ENCODE measurements at regions not wholly inside any gene's neighbourhood (a gene's known extent, or its start where the extent isn't known, plus 50 kb on each side); places are given as distances from the start of the nearest gene placed in this dataset.

DNA sequence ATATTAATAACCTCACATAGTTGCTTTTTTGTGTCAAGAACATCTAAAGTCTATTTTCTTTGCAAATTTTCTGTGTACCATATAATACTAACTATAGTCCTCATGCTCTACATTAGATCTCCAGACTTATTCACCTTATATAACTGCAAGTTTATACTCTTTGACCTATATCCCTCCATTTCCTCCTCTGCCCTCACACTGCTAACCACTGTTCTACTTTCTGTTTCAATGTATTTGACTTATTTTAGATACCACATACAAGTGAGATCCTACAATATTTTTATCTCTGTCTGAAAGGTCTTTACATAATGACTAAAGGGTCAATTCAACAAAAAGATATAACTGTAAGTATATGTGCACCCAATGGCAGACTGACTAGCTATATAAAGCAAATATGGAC, 789.7 kb upstream of the ZNF608 start:
- H3K27ac ChIP-seq = no peak overlapping the region
- peaks cover 0 to 32% (median 4%) of the 10 kb centered on the region in 4 donors for H3K9me3 ChIP-seq
- H3K36me3 ChIP-seq = no peaks in the 10 kb centered on the region
- DNase-seq (ENCODE audit: low spot score in 2 of 2) = no peak
- H3K4me3 ChIP-seq = no peak overlapping the region
- peaks cover 0 to 5% (median 0%) of the 10 kb centered on the region in 4 donors for H3K4me1 ChIP-seq
- TF ChIP-seq EP300 (IDR thresholded peaks at IDR 0.05) (no peak), POLR2A (IDR thresholded peaks at IDR 0.05) (no peak)
- TF ChIP-seq, protein P1, sequence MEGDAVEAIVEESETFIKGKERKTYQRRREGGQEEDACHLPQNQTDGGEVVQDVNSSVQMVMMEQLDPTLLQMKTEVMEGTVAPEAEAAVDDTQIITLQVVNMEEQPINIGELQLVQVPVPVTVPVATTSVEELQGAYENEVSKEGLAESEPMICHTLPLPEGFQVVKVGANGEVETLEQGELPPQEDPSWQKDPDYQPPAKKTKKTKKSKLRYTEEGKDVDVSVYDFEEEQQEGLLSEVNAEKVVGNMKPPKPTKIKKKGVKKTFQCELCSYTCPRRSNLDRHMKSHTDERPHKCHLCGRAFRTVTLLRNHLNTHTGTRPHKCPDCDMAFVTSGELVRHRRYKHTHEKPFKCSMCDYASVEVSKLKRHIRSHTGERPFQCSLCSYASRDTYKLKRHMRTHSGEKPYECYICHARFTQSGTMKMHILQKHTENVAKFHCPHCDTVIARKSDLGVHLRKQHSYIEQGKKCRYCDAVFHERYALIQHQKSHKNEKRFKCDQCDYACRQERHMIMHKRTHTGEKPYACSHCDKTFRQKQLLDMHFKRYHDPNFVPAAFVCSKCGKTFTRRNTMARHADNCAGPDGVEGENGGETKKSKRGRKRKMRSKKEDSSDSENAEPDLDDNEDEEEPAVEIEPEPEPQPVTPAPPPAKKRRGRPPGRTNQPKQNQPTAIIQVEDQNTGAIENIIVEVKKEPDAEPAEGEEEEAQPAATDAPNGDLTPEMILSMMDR (IDR thresholded peaks at IDR 0.05) = no peak
- no peaks in the 10 kb centered on the region for H3K27me3 ChIP-seq

DNA sequence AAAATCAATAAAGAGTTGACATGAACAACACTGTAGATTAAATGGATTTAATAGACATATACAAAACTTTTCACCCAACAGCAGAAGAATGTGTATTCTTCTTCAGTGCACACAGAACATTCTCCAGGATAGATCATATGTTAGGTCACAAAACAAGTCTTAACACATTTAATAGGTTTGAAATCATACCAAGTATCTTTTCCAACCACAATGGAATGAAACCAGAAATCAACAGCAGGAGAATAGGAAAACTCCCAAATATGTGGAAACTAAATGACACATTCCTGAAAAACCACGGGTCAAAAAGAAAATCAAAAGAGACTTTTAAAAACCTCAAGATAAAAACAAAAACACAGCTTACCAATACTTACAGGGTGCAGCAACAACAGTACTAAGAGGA, 790.1 kb upstream of the ZNF608 start:
- no peak overlapping the region for H3K27ac ChIP-seq
- DNase-seq (ENCODE audit: low spot score in 2 of 2) = no peak
- TF ChIP-seq, protein P1 (IDR thresholded peaks at IDR 0.05) = no peak
- no peak for TF ChIP-seq POLR2A (IDR thresholded peaks at IDR 0.05)
- no peak for TF ChIP-seq EP300 (IDR thresholded peaks at IDR 0.05)
- H3K27me3 ChIP-seq = no peaks in the 10 kb centered on the region
- no peaks in the 10 kb centered on the region for H3K36me3 ChIP-seq
- WGBS, 2 donors = 18 to 28% methylated on average over 1 of the region's 1 CpG
- H3K4me3 ChIP-seq = no peak overlapping the region
- peaks cover 0 to 5% (median 0%) of the 10 kb centered on the region in 4 donors for H3K4me1 ChIP-seq
- peaks cover 0 to 32% (median 4%) of the 10 kb centered on the region in 4 donors for H3K9me3 ChIP-seq

DNA sequence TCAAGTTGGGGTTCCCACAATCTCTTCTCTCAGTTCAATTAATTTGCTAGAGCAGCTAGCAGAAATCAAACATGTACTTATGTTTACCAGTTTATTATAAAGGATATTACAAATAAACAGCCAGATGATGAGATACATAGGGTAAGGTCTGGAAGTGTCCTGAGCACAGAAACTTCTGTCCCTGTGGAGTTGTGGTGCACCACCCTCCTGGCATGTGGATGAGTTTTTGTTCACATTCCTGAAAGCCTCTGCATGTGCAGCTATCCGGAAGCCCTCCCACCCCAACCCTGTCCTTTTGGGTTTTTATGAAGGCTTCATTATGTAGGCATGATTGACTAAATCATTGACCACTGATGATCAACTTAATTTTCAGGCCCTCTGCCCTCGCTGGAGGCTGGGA, 791.2 kb upstream of the ZNF608 start:
- no peaks in the 10 kb centered on the region for H3K36me3 ChIP-seq
- no peak overlapping the region for H3K27ac ChIP-seq
- H3K27me3 ChIP-seq = no peaks in the 10 kb centered on the region
- no peak overlapping the region for H3K4me3 ChIP-seq
- DNase-seq (ENCODE audit: low spot score in 2 of 2) = no peak
- 88 to 89% methylated on average over 2 of the region's 2 CpGs for WGBS, 2 donors
- peaks cover 0 to 5% (median 0%) of the 10 kb centered on the region in 4 donors for H3K4me1 ChIP-seq
- TF ChIP-seq POLR2A (IDR thresholded peaks at IDR 0.05) (no peak), EP300 (IDR thresholded peaks at IDR 0.05) (no peak)
- TF ChIP-seq, protein P1 (IDR thresholded peaks at IDR 0.05) = no peak
- peaks cover 0 to 32% (median 4%) of the 10 kb centered on the region in 4 donors for H3K9me3 ChIP-seq

- Histone ChIP-seq H3K36me3 (no peaks in the 10 kb centered on the region), H3K9me3 (peaks cover 0 to 29% (median 4%) of the 10 kb centered on the region in 4 donors), H3K4me1 (peaks cover 0 to 5% (median 0%) of the 10 kb centered on the region in 4 donors), H3K27ac (no peak overlapping the region), H3K4me3 (no peak overlapping the region), H3K27me3 (no peaks in the 10 kb centered on the region)
- TF ChIP-seq POLR2A (IDR thresholded peaks at IDR 0.05) = no peak
- TF ChIP-seq, protein P1 (IDR thresholded peaks at IDR 0.05) = no peak
- TF ChIP-seq EP300 (IDR thresholded peaks at IDR 0.05) = no peak
- no peak for DNase-seq (ENCODE audit: low spot score in 2 of 2)
- 85 to 86% methylated on average over 2 of the region's 2 CpGs for WGBS, 2 donors
These were observed 792.0 kb upstream of the ZNF608 start for GRCh38 chr5:125538469-125538868.

DNA sequence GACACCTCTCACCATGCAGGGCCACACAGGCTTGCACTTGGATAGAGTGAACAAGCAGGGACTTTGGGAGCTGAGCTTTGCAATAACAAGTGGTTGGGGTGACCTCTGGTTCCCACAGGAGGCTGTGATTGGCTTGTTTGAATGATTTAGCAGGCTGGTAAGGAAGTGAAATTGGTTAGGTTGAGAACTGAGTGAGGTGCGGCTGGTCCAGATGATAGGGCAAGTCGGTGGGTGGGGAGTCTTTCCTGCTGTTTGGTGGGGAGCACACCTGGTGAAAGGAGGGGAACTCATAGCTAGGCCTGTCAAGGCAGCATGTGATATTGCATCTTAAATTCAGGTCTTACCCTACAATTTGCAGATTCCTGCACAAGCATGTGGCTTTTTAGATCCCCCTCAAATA, 794.6 kb upstream of the ZNF608 start:
- H3K36me3 ChIP-seq = no peaks in the 10 kb centered on the region
- H3K4me3 ChIP-seq = no peak overlapping the region
- peaks cover 0 to 4% (median 0%) of the 10 kb centered on the region in 4 donors for H3K4me1 ChIP-seq
- WGBS, 2 donors = 80 to 95% methylated on average over 2 of the region's 2 CpGs
- H3K9me3 ChIP-seq = peaks cover 0 to 26% (median 4%) of the 10 kb centered on the region in 4 donors
- no peaks in the 10 kb centered on the region for H3K27me3 ChIP-seq
- no peak for DNase-seq (ENCODE audit: low spot score in 2 of 2)
- TF ChIP-seq, protein P1 (IDR thresholded peaks at IDR 0.05) = no peak
- TF ChIP-seq POLR2A (IDR thresholded peaks at IDR 0.05) (no peak), EP300 (IDR thresholded peaks at IDR 0.05) (no peak)
- no peak overlapping the region for H3K27ac ChIP-seq

Data from tibial nerve (tissue), 4 donors.